GM10248 (cell line): ENCODE measurements at regions not wholly inside any gene's neighbourhood (a gene's known extent, or its start where the extent isn't known, plus 50 kb on each side); places are given as distances from the start of the nearest gene placed in this dataset.

Experiments
- CTCF ChIA-PET: fragments of 300-600 bp; sonication (Branson Sonifier 250); formaldehyde crosslinking; extraction: SDS; loops from one replicate; lab custom pipeline; 2021; ENCODE audit warnings: antibody characterized with exemption; lab: Yijun Ruan, JAX
- POLR2A ChIA-PET: fragments of 350-650 bp; sonication (Branson Sonifier 250); formaldehyde crosslinking; extraction: SDS; loops from one replicate; lab custom pipeline; 2020; ENCODE audit warnings: antibody characterized with exemption; lab: Yijun Ruan, JAX
- DNase-seq: peaks from one replicate; pipeline ENCODE4 v3.0.0; 2012; ENCODE audit errors: extremely low spot score
- CTCF ChIP-seq: IDR thresholded peaks from 2 replicates; pipeline ENCODE4 v1.5.1; 2012; ENCODE audit warnings: mild to moderate bottlenecking, low read depth; ENCODE audit errors: extremely low read depth, missing control alignments, control extremely low read depth

- ChIA-PET POLR2A (no interaction called here), CTCF (interaction anchor here (0.9 kb wide), 1 partner anchor 19 kb away, joined by 3 read pairs; no protein-coding TSS in a partner anchor)
- DNase-seq: no peak
- no peak for TF ChIP-seq CTCF
Measured at GRCh38 chr5:20055301-20055700, 67.3 kb upstream of the CDH18 start.

DNA sequence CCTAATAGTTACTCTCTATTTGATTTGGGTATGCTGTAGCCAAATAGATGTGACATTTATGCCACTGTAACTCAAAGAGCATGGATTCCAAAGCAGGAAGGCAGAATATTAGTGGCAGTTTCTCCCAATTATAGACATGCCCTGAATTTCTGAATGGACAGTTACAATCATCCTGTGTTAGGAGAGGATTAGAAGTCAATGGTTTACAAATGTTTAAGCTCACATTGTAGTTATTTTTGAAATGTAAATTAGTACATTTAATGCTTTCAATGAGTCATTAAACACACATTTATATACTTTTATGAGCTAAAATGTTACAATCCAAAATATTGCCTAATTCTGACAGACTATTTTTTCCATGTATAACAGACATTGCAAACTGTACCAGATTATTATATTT is 62.3 kb upstream of the CDH18 start:
- CTCF ChIA-PET: no interaction called here

DNA sequence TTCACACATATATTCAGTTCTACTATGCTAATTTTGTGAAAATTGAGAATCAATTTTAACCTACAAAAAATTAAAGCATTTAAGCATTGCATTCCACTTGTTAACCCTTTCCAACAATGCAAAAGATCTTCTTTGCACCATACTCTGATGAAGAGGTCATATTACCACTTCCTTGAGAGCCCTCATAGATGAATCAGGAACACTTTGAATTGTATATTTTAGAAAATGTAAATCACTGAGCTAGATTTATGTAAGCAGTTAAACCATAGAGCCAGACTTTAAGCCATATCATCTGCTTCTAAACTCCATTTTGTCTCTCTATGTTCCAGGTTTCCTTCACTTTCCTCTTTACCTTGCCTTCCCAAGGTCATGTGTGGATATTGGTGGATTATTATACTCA is 56.5 kb upstream of the CDH18 start:
- CTCF ChIA-PET: no interaction called here
- POLR2A ChIA-PET: no interaction called here
- no peak for TF ChIP-seq CTCF
- DNase-seq: no peak

More for the DNA sequence above, 62.3 kb upstream of the CDH18 start:
- POLR2A ChIA-PET: no interaction called here
- DNase-seq: no peak
- no peak for TF ChIP-seq CTCF

- CTCF ChIA-PET: interaction anchor here (0.6 to 1.0 kb wide), 3 partner anchors 12 to 149 kb away, joined by 3 read pairs; no protein-coding TSS in a partner anchor
- no peak for DNase-seq
- POLR2A ChIA-PET: no interaction called here
- TF ChIP-seq CTCF: no peak
Measured at GRCh38 chr5:20041326-20042274, 53.6 kb upstream of the CDH18 start.

DNA sequence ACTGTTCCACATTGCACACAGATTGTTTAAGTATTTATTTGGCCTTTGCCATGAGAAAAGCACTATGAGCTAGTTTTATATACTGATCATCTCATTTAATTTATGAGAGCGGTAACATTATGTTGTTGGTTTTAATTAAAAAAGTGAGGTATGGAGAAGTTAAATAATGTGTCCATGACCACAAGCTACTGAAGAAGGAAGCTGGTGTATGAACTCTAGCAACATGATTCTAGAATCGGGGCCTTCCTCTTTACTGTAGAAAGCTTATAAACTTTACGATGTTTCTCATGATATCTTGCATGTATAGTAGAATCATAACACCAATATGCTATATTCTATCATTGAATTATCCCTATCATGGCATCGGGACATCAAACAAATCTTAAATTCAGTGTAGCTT is 52.9 kb upstream of the CDH18 start:
- POLR2A ChIA-PET: no interaction called here
- no peak for TF ChIP-seq CTCF
- no peak for DNase-seq
- CTCF ChIA-PET: interaction anchor here (1.0 kb wide), 1 partner anchor 148 kb away, joined by 3 read pairs; no protein-coding TSS in a partner anchor
